ENCODE measurements at regions not wholly inside any gene's neighbourhood (a gene's known extent, or its start where the extent isn't known, plus 50 kb on each side); places are given as distances from the start of the nearest gene placed in this dataset.

GRCh38 chr21:35510294-35510693 lies 461.2 kb upstream of the RUNX1 start:
- TF ChIP-seq, protein P1, sequence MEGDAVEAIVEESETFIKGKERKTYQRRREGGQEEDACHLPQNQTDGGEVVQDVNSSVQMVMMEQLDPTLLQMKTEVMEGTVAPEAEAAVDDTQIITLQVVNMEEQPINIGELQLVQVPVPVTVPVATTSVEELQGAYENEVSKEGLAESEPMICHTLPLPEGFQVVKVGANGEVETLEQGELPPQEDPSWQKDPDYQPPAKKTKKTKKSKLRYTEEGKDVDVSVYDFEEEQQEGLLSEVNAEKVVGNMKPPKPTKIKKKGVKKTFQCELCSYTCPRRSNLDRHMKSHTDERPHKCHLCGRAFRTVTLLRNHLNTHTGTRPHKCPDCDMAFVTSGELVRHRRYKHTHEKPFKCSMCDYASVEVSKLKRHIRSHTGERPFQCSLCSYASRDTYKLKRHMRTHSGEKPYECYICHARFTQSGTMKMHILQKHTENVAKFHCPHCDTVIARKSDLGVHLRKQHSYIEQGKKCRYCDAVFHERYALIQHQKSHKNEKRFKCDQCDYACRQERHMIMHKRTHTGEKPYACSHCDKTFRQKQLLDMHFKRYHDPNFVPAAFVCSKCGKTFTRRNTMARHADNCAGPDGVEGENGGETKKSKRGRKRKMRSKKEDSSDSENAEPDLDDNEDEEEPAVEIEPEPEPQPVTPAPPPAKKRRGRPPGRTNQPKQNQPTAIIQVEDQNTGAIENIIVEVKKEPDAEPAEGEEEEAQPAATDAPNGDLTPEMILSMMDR (IDR thresholded peaks at IDR 0.05), result no peak
- no peak for TF ChIP-seq POLR2A (IDR thresholded peaks at IDR 0.05)
